ACHN (cell line): ENCODE measurements at regions not wholly inside any gene's neighbourhood (a gene's known extent, or its start where the extent isn't known, plus 50 kb on each side); places are given as distances from the start of the nearest gene placed in this dataset.

Experiments
- DNase-seq: peaks from one replicate; pipeline ENCODE4 v3.0.0-alpha.2; 2015
- in situ Hi-C: cut with HindIII; loops from 2 replicates; pipeline ENCODE4 v1.10.0; 2017; ENCODE audit warnings: low sequenced_read_pairs, low pct_ligation_motif_present, low pct_unique_long_range_greater_than_20kb

DNA sequence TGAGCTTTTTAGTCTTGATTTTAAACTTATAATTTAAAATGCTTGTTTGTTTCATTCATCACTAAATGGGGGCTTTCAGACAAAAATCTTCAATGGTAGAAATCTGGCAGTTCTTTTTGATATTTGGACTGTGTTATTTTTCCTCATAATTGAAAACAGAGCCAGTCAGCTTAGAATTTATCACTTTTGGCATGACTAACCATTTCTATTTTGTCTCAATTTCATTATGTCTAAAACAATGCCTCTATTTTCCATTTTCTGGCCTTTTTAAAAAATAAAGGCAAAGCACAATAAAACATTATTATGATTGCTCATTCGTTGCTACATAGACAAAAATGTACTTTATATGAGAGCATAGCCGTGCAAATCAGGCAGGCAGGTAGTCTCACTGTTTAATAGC is 434.5 kb downstream of the XIRP2 start:
- no peak for DNase-seq
- in situ Hi-C loops = no loop called here

DNA sequence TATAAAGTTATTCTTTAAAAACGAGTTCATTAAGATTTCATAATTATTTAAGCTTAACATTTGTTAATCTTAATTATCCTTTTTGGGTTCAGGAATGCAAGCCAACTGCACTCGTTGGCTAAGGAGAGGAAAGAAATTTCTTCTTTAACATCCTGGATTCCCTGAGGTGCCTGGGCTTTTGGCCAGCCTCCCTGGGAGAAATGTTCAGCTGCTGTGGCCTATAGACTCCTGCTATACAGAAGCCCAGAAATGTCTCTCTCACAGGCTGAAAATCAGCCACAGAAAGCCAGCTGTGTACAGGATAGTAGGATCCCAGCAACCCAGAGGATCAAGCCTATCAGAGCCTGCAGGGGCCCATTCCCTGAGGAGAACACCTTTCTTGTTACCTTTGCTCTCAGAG is 430.3 kb downstream of the XIRP2 start:
- in situ Hi-C loops = no loop called here
- no peak for DNase-seq

DNA sequence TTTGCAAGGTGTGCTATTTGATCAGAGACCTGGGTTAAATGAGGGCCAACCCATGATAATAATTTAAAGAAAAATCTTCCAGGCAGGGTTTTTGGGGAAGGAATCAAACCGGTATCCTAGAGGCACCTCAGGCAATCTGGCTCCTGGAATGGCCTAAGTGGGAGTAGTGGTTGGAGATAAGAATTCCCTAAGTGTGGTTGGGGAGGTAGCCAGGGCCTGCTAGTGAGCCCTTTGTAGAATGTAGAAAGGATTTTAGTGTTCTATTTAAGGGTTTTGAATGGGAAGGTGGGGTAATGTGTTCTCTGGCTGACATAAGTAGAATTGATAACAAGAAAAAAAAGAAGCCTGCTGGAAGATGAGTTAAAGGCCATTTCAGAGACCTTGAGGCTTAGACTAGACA is 422.2 kb downstream of the XIRP2 start:
- in situ Hi-C loops = no loop called here
- no peak for DNase-seq
